GM18870 (cell line): ENCODE measurements at regions not wholly inside any gene's neighbourhood (a gene's known extent, or its start where the extent isn't known, plus 50 kb on each side); places are given as distances from the start of the nearest gene placed in this dataset.

Source experiments
- ATAC-seq: cut with Tn5 transposase; IDR thresholded peaks from one replicate; pipeline ENCODE4 v1.9.1; 2021; ENCODE audit warnings: moderate library complexity; ENCODE audit not compliant: unreplicated experiment

- ATAC-seq = no peak
These were observed 336.4 kb upstream of the SLIT2 start for GRCh38 chr4:19915276-19915675.

GRCh38 chr4:19913650-19914049 lies 338.1 kb upstream of the SLIT2 start:
- ATAC-seq = no peak

GRCh38 chr4:19910861-19911525 lies 340.7 kb upstream of the SLIT2 start:
- ATAC-seq = no peak

- no peak for ATAC-seq
These were observed 346.7 kb upstream of the SLIT2 start for GRCh38 chr4:19905024-19905423.

GRCh38 chr4:19888587-19888986 lies 363.1 kb upstream of the SLIT2 start:
- ATAC-seq = no peak

- no peak for ATAC-seq
These were observed 367.9 kb upstream of the SLIT2 start for GRCh38 chr4:19883841-19884240.

GRCh38 chr4:19880206-19880605 lies 371.5 kb upstream of the SLIT2 start:
- ATAC-seq = no peak

- no peak for ATAC-seq
These were observed 372.4 kb upstream of the SLIT2 start for GRCh38 chr4:19879330-19879729.

GRCh38 chr4:19857991-19858390 lies 393.7 kb upstream of the SLIT2 start:
- no peak for ATAC-seq

GRCh38 chr4:19857380-19857779 lies 394.3 kb upstream of the SLIT2 start:
- no peak for ATAC-seq

- ATAC-seq = no peak
These were observed 400.8 kb upstream of the SLIT2 start for GRCh38 chr4:19850909-19851308.

GRCh38 chr4:19844446-19844845 lies 407.3 kb upstream of the SLIT2 start:
- no peak for ATAC-seq

- no peak for ATAC-seq
These were observed 409.2 kb upstream of the SLIT2 start for GRCh38 chr4:19842471-19842870.

- ATAC-seq = no peak
These were observed 412.8 kb upstream of the SLIT2 start for GRCh38 chr4:19838858-19839257.

- no peak for ATAC-seq
These were observed 416.3 kb upstream of the SLIT2 start for GRCh38 chr4:19835429-19835828.

- no peak for ATAC-seq
These were observed 419.3 kb upstream of the SLIT2 start for GRCh38 chr4:19832411-19832810.

GRCh38 chr4:19831644-19832285 lies 419.9 kb upstream of the SLIT2 start:
- ATAC-seq = no peak

GRCh38 chr4:19829101-19829500 lies 422.6 kb upstream of the SLIT2 start:
- no peak for ATAC-seq

- ATAC-seq = no peak
These were observed 427.9 kb upstream of the SLIT2 start for GRCh38 chr4:19823781-19824180.

GRCh38 chr4:19819737-19820136 lies 432.0 kb upstream of the SLIT2 start:
- no peak for ATAC-seq

GRCh38 chr4:19809989-19810388 lies 441.7 kb upstream of the SLIT2 start:
- ATAC-seq = no peak

GRCh38 chr4:19807505-19807904 lies 444.2 kb upstream of the SLIT2 start:
- ATAC-seq = no peak

- no peak for ATAC-seq
These were observed 444.8 kb upstream of the SLIT2 start for GRCh38 chr4:19806865-19807264.
